ENCODE measurements at regions not wholly inside any gene's neighbourhood (a gene's known extent, or its start where the extent isn't known, plus 50 kb on each side); places are given as distances from the start of the nearest gene placed in this dataset.

- no peaks in the 10 kb centered on the region for H3K4me1 Mint-ChIP-seq (ENCODE audit: low read depth)
- no peak overlapping the region for H3K27ac Mint-ChIP-seq
- no peak for DNase-seq
- ChIA-PET CTCF (interaction anchor here (1.3 kb wide), 1 partner anchor 9 kb away, joined by 3 read pairs; no protein-coding TSS in a partner anchor), POLR2A (no interaction called here)
- H3K4me3 Mint-ChIP-seq, result no peak overlapping the region
- ATAC-seq (ENCODE audit: poor library complexity), result no peak
- H3K36me3 ChIP-seq (ENCODE audit: insufficient read depth, low read length), result no peaks in the 10 kb centered on the region
- no peak for TF ChIP-seq CTCF (IDR thresholded peaks at IDR 0.05)
- H3K9me3 Mint-ChIP-seq, result no peaks in the 10 kb centered on the region
- H3K27me3 ChIP-seq (ENCODE audit: control insufficient read depth in 1 of 2, insufficient read depth in 2 of 2, low read length in 2 of 2), result no peaks in the 10 kb centered on the region
- intact Hi-C loops (cut with DNase I, micrococcal nuclease), result no loop called here
- no peaks in the 10 kb centered on the region for H3K36me3 Mint-ChIP-seq (ENCODE audit: low read depth)
- no peaks in the 10 kb centered on the region for H3K4me1 ChIP-seq (ENCODE audit: insufficient read depth, low read length)
- no peaks in the 10 kb centered on the region for H3K9me3 ChIP-seq (ENCODE audit: control insufficient read depth in 1 of 2, insufficient read depth in 1 of 2, low read length in 2 of 2)
- no peaks in the 10 kb centered on the region for H3K27me3 Mint-ChIP-seq
- H3K4me3 ChIP-seq (ENCODE audit: low read length), result no peak overlapping the region
- no peak overlapping the region for H3K27ac ChIP-seq (ENCODE audit: low read depth in 1 of 2, low read length in 2 of 2)
These were observed 77.4 kb downstream of the KCNF1 start for GRCh38 chr2:10989151-10989550.

- CTCF ChIA-PET, result interaction anchor here (1.3 kb wide), 1 partner anchor 10 kb away, joined by 3 read pairs; no protein-coding TSS in a partner anchor
- Histone ChIP-seq H3K27me3 (ENCODE audit: control insufficient read depth in 1 of 2, insufficient read depth in 2 of 2, low read length in 2 of 2) (no peaks in the 10 kb centered on the region), H3K36me3 (ENCODE audit: insufficient read depth, low read length) (no peaks in the 10 kb centered on the region), H3K27ac (ENCODE audit: low read depth in 1 of 2, low read length in 2 of 2) (no peak overlapping the region), H3K4me1 (ENCODE audit: insufficient read depth, low read length) (no peaks in the 10 kb centered on the region), H3K9me3 (ENCODE audit: control insufficient read depth in 1 of 2, insufficient read depth in 1 of 2, low read length in 2 of 2) (no peaks in the 10 kb centered on the region), H3K4me3 (ENCODE audit: low read length) (no peak overlapping the region)
- Mint-ChIP-seq H3K4me3 (no peak overlapping the region), H3K27ac (no peak overlapping the region), H3K36me3 (ENCODE audit: low read depth) (no peaks in the 10 kb centered on the region), H3K9me3 (no peaks in the 10 kb centered on the region), H3K27me3 (no peaks in the 10 kb centered on the region), H3K4me1 (ENCODE audit: low read depth) (no peaks in the 10 kb centered on the region)
- ATAC-seq (ENCODE audit: poor library complexity) (no peak), DNase-seq (no peak)
- TF ChIP-seq CTCF (IDR thresholded peaks at IDR 0.05), result no peak
- intact Hi-C loops (cut with DNase I, micrococcal nuclease), result no loop called here
- POLR2A ChIA-PET, result no interaction called here
These were observed 78.0 kb downstream of the KCNF1 start for GRCh38 chr2:10989782-10990181.

GRCh38 chr2:10990561-10991111, 78.9 kb downstream of the KCNF1 start:
- H3K27ac ChIP-seq (ENCODE audit: low read depth in 1 of 2, low read length in 2 of 2), result no peak overlapping the region
- no peak for DNase-seq
- no peaks in the 10 kb centered on the region for H3K9me3 ChIP-seq (ENCODE audit: control insufficient read depth in 1 of 2, insufficient read depth in 1 of 2, low read length in 2 of 2)
- intact Hi-C loops (cut with DNase I, micrococcal nuclease), result no loop called here
- no peaks in the 10 kb centered on the region for H3K36me3 ChIP-seq (ENCODE audit: insufficient read depth, low read length)
- POLR2A ChIA-PET, result no interaction called here
- Mint-ChIP-seq H3K27ac (no peak overlapping the region), H3K9me3 (no peaks in the 10 kb centered on the region), H3K4me1 (ENCODE audit: low read depth) (no peaks in the 10 kb centered on the region), H3K4me3 (no peak overlapping the region), H3K36me3 (ENCODE audit: low read depth) (no peaks in the 10 kb centered on the region), H3K27me3 (no peaks in the 10 kb centered on the region)
- CTCF ChIA-PET, result no interaction called here
- no peak overlapping the region for H3K4me3 ChIP-seq (ENCODE audit: low read length)
- H3K27me3 ChIP-seq (ENCODE audit: control insufficient read depth in 1 of 2, insufficient read depth in 2 of 2, low read length in 2 of 2), result no peaks in the 10 kb centered on the region
- no peak for ATAC-seq (ENCODE audit: poor library complexity)
- no peaks in the 10 kb centered on the region for H3K4me1 ChIP-seq (ENCODE audit: insufficient read depth, low read length)
- TF ChIP-seq CTCF (IDR thresholded peaks at IDR 0.05), result no peak
